ENCODE measurements at regions not wholly inside any gene's neighbourhood (a gene's known extent, or its start where the extent isn't known, plus 50 kb on each side); places are given as distances from the start of the nearest gene placed in this dataset.

DNA sequence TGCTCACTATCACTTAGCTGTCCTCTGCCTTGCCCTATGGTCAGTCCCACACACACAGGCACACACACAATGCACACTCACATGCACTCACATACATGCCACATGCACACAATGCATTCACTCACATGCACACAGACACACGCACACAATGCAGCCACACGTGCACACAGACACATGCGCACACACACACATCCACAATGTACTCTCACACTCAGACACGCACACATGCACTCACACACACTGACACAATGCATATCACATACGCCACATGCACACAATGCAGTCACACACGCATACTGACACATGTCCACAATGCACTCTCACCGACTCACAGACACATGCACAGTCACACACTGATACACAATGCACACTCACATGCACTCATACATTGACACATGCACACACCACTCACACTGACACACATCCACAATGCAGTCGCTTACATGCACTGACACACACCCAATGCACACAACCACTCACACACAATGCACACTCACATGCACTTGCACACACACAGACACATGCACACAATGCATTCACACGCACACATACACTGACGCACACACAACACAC is 99.7 kb downstream of the ENGASE start:
- ATAC-seq: no peak
- RAD21 ChIA-PET (ENCODE audit: low non-redundant PET in 1 of 2, low total read pairs in 2 of 2, uncharacterized antibody in 2 of 2, unreplicated experiment in 2 of 2): no interaction called here
- peaks cover 5 to 24% of the 10 kb centered on the region in 2 experiments; a peak in 3 of 4 replicates for H3K4me1 ChIP-seq (ENCODE audit: control insufficient read depth in 1 of 2, insufficient read depth in 2 of 2, low read length in 2 of 2)
- intact Hi-C loops (cut with micrococcal nuclease): no loop called here
- CTCF ChIA-PET: interaction anchor here (1.7 kb wide), 1 partner anchor 217 kb away, joined by 6 read pairs; no protein-coding TSS in a partner anchor
- no peak overlapping the region for H3K4me2 ChIP-seq (ENCODE audit: low read length)
- no peak overlapping the region for H3K4me3 ChIP-seq (replicated peaks in 1 of 2; ENCODE audit: low read depth in 1 of 2, low read length in 2 of 2)
- H2AFZ ChIP-seq (ENCODE audit: low read depth, low read length, poor library complexity, severe bottlenecking): no peak overlapping the region
- no peaks in the 10 kb centered on the region for H3K36me3 ChIP-seq (ENCODE audit: control insufficient read depth in 1 of 2, insufficient read depth in 2 of 2, low read length in 2 of 2)
- H4K20me1 ChIP-seq (ENCODE audit: insufficient read depth): no peaks in the 10 kb centered on the region
- H3K27me3 ChIP-seq (ENCODE audit: insufficient read depth, low read length): peaks cover 22% of the 10 kb centered on the region; the same call in 1 of the 2 replicates
- no peak for DNase-seq (ENCODE audit: low read depth, low spot score)
- H3K9me2 ChIP-seq (ENCODE audit: insufficient read depth): no peaks in the 10 kb centered on the region
- no peak overlapping the region for H3K9ac ChIP-seq (ENCODE audit: low read length)
- no TSS peak for BruUV-seq (replicated peaks)
- no peaks in the 10 kb centered on the region for H3K79me2 ChIP-seq (ENCODE audit: insufficient read depth, low read length)
- H3K9me3 ChIP-seq (ENCODE audit: control insufficient read depth in 1 of 2, insufficient read depth in 1 of 2, low read depth in 1 of 2, low read length in 2 of 2): no peaks in the 10 kb centered on the region
- no peak overlapping the region for H3K27ac ChIP-seq (ENCODE audit: low read depth, low read length)
- TF ChIP-seq SRF (IDR thresholded peaks at IDR 0.05; ENCODE audit: low read depth) (no peak), ELF1 (IDR thresholded peaks at IDR 0.05; ENCODE audit: borderline replicate concordance, low read depth) (no peak), EZH2 (IDR thresholded peaks at IDR 0.05) (no peak), ZBTB33 (IDR thresholded peaks at IDR 0.05; ENCODE audit: extremely low read depth, insufficient replicate concordance, low read length) (no peak), CEBPB (IDR thresholded peaks at IDR 0.05; ENCODE audit: low read depth) (no peak), EZH2phosphoT487 (IDR thresholded peaks at IDR 0.05; ENCODE audit: borderline replicate concordance) (no peak), RAD21 (IDR thresholded peaks at IDR 0.05; ENCODE audit: low read depth) (no peak), EGR1 (IDR thresholded peaks at IDR 0.05; ENCODE audit: low read depth) (no peak), ZNF274 (IDR thresholded peaks at IDR 0.05; ENCODE audit: low read depth, low read length) (no peak), ZFX (IDR thresholded peaks at IDR 0.05) (no peak), FOSL1 (IDR thresholded peaks at IDR 0.05; ENCODE audit: low read depth) (no peak), SIN3A (IDR thresholded peaks at IDR 0.05; ENCODE audit: low read depth) (no peak), POLR2AphosphoS5 (IDR thresholded peaks at IDR 0.05; ENCODE audit: low read depth, low read length) (no peak), CBX3 (IDR thresholded peaks at IDR 0.05; ENCODE audit: low read depth) (no peak), CTCF (IDR thresholded peaks at IDR 0.05 in 2 of 3, conservative IDR thresholded peaks at IDR 0.05 in 1 of 3; ENCODE audit: borderline replicate concordance in 1 of 3, insufficient read depth in 1 of 3, low read depth in 2 of 3, low read length in 2 of 3) (no peak), TCF7L2 (IDR thresholded peaks at IDR 0.05; ENCODE audit: borderline replicate concordance, extremely low read depth, insufficient read depth, insufficient read length) (no peak), YY1 (IDR thresholded peaks at IDR 0.05; ENCODE audit: extremely low read depth, insufficient replicate concordance, low read depth, low read length) (no peak)
- TF ChIP-seq, protein P1, sequence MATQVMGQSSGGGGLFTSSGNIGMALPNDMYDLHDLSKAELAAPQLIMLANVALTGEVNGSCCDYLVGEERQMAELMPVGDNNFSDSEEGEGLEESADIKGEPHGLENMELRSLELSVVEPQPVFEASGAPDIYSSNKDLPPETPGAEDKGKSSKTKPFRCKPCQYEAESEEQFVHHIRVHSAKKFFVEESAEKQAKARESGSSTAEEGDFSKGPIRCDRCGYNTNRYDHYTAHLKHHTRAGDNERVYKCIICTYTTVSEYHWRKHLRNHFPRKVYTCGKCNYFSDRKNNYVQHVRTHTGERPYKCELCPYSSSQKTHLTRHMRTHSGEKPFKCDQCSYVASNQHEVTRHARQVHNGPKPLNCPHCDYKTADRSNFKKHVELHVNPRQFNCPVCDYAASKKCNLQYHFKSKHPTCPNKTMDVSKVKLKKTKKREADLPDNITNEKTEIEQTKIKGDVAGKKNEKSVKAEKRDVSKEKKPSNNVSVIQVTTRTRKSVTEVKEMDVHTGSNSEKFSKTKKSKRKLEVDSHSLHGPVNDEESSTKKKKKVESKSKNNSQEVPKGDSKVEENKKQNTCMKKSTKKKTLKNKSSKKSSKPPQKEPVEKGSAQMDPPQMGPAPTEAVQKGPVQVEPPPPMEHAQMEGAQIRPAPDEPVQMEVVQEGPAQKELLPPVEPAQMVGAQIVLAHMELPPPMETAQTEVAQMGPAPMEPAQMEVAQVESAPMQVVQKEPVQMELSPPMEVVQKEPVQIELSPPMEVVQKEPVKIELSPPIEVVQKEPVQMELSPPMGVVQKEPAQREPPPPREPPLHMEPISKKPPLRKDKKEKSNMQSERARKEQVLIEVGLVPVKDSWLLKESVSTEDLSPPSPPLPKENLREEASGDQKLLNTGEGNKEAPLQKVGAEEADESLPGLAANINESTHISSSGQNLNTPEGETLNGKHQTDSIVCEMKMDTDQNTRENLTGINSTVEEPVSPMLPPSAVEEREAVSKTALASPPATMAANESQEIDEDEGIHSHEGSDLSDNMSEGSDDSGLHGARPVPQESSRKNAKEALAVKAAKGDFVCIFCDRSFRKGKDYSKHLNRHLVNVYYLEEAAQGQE (IDR thresholded peaks at IDR 0.05; ENCODE audit: low read depth): no peak
- TF ChIP-seq, protein P2, sequence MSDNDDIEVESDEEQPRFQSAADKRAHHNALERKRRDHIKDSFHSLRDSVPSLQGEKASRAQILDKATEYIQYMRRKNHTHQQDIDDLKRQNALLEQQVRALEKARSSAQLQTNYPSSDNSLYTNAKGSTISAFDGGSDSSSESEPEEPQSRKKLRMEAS (IDR thresholded peaks at IDR 0.05): no peak
- TF ChIP-seq, protein P3, sequence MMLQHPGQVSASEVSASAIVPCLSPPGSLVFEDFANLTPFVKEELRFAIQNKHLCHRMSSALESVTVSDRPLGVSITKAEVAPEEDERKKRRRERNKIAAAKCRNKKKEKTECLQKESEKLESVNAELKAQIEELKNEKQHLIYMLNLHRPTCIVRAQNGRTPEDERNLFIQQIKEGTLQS (IDR thresholded peaks at IDR 0.05): no peak
- POLR2A ChIA-PET: no interaction called here
